IMR-90 (cell line): ENCODE measurements at regions not wholly inside any gene's neighbourhood (a gene's known extent, or its start where the extent isn't known, plus 50 kb on each side); places are given as distances from the start of the nearest gene placed in this dataset.

Experiments
- ATAC-seq: fragments of 200-7000 bp; cut with Tn5 transposase; 2 replicates; pipeline ENCODE4 v1.9.1; 2020; ENCODE audit warnings: low read depth, mild to moderate bottlenecking, moderate library complexity
- BruUV-seq: library from RNA; stranded (reverse); fragments of 400-500 nt; replicated peaks from 2 replicates; lab custom pipeline; 2021; lab: Mats Ljungman, UMichigan
- CTCF ChIA-PET: fragments of 300-600 bp; formaldehyde crosslinking; extraction: SDS; loops from one replicate; lab custom pipeline; 2021; ENCODE audit warnings: antibody characterized with exemption; lab: Yijun Ruan, JAX
- POLR2A ChIA-PET: fragments of 300-600 bp; sonication (Branson Sonifier 250); formaldehyde crosslinking; loops from one replicate; lab custom pipeline; 2022; ENCODE audit warnings: antibody characterized with exemption; ENCODE audit not compliant: unreplicated experiment; lab: Charles Lee
- DNase-seq: peaks from one replicate; pipeline ENCODE4 v3.0.0; 2013
- H2AFZ ChIP-seq: replicated peaks from 2 replicates; pipeline ENCODE3; 2013; ENCODE audit warnings: low read length, mild to moderate bottlenecking; ENCODE audit not compliant: poor library complexity
- H2AK5ac ChIP-seq: 2 replicates; pipeline ENCODE4 v1.6.1; 2013; ENCODE audit warnings: low read depth, low read length, inconsistent platforms
- H2AK9ac ChIP-seq: replicated peaks from 2 replicates; pipeline ENCODE3; 2013; ENCODE audit warnings: mild to moderate bottlenecking, low read depth, low read length, moderate library complexity; ENCODE audit not compliant: poor library complexity
- H2BK120ac ChIP-seq: 2 replicates; pipeline ENCODE4 v1.6.1; 2013; ENCODE audit warnings: low read depth, low read length, inconsistent platforms
- H2BK15ac ChIP-seq: 3 replicates; pipeline ENCODE4 v1.6.1; 2013; ENCODE audit warnings: low read depth, low read length, inconsistent platforms
- H2BK20ac ChIP-seq: 2 replicates; pipeline ENCODE4 v1.6.1; 2013; ENCODE audit warnings: low read depth, mild to moderate bottlenecking, inconsistent platforms, low read length, moderate library complexity
- H2BK5ac ChIP-seq: 2 replicates; pipeline ENCODE4 v1.6.1; 2013; ENCODE audit warnings: mild to moderate bottlenecking, low read depth, low read length, inconsistent platforms; ENCODE audit not compliant: poor library complexity, severe bottlenecking
- H3K14ac ChIP-seq: replicated peaks from 2 replicates; pipeline ENCODE4 v1.6.1; 2013; ENCODE audit warnings: low read depth, low read length, inconsistent platforms
- H3K18ac ChIP-seq: 2 replicates; pipeline ENCODE4 v1.6.1; 2013; ENCODE audit warnings: low read depth, low read length, control low read depth
- H3K23ac ChIP-seq: 2 replicates; pipeline ENCODE4 v1.6.1; 2013; ENCODE audit warnings: low read depth, low read length, inconsistent platforms
- H3K27ac ChIP-seq: 2 replicates; pipeline ENCODE4 v1.5.1; 2013; ENCODE audit warnings: mild to moderate bottlenecking, control low read depth, low read length; ENCODE audit not compliant: insufficient read depth
- H3K27me3 ChIP-seq: 2 replicates; pipeline ENCODE4 v1.6.1; 2013; ENCODE audit warnings: low read length; ENCODE audit not compliant: control insufficient read depth, insufficient read depth
- H3K36me3 ChIP-seq: 2 replicates; pipeline ENCODE4 v1.6.1; 2013; ENCODE audit warnings: low read length, mixed read lengths; ENCODE audit not compliant: control insufficient read depth, insufficient read depth
- H3K4ac ChIP-seq: 2 replicates; pipeline ENCODE4 v1.6.1; 2013; ENCODE audit warnings: low read depth, low read length, inconsistent platforms
- H3K4me1 ChIP-seq: 2 replicates; pipeline ENCODE4 v1.6.1; 2013; ENCODE audit warnings: low read length, mixed read lengths; ENCODE audit not compliant: control insufficient read depth, insufficient read depth
- H3K4me2 ChIP-seq: 2 replicates; pipeline ENCODE4 v1.6.1; 2013; ENCODE audit warnings: low read depth, mild to moderate bottlenecking, control low read depth, low read length, moderate library complexity
- H3K4me3 ChIP-seq: 2 replicates; pipeline ENCODE4 v1.5.1; 2013; ENCODE audit warnings: low read depth, mild to moderate bottlenecking, control low read depth, low read length, moderate library complexity; ENCODE audit not compliant: insufficient read depth
- H3K56ac ChIP-seq: 2 replicates; pipeline ENCODE4 v1.6.1; 2013; ENCODE audit warnings: low read length, inconsistent platforms; ENCODE audit not compliant: insufficient read depth; ENCODE audit errors: extremely low read depth
- H3K79me1 ChIP-seq, 2 experiments: 2 replicates each; pipeline ENCODE4 v1.6.1; 2013; ENCODE audit warnings: low read length in 2 of 2, inconsistent platforms in 1 of 2, low read depth in 1 of 2
- H3K9ac ChIP-seq: 2 replicates; pipeline ENCODE4 v1.6.1; 2013; ENCODE audit warnings: low read depth, low read length, control low read depth
- H3K9me1 ChIP-seq: 2 replicates; pipeline ENCODE4 v1.6.1; 2013; ENCODE audit warnings: low read length, inconsistent platforms; ENCODE audit not compliant: insufficient read depth
- H3K9me3 ChIP-seq: 2 replicates; pipeline ENCODE4 v1.6.1; 2013; ENCODE audit warnings: low read length; ENCODE audit not compliant: control insufficient read depth, insufficient read depth
- H4K20me1 ChIP-seq: 2 replicates; pipeline ENCODE4 v1.6.1; 2013; ENCODE audit warnings: low read length, inconsistent platforms; ENCODE audit not compliant: insufficient read depth
- H4K5ac ChIP-seq: 2 replicates; pipeline ENCODE4 v1.6.1; 2013; ENCODE audit warnings: mild to moderate bottlenecking, low read depth, low read length, control low read depth
- H4K8ac ChIP-seq, 2 experiments: 2 replicates each; pipeline ENCODE4 v1.6.1; 2013; ENCODE audit warnings: low read depth in 2 of 2, low read length in 2 of 2, control low read depth in 1 of 2, inconsistent platforms in 1 of 2
- H4K91ac ChIP-seq: 2 replicates; pipeline ENCODE4 v1.6.1; 2013; ENCODE audit warnings: low read depth, low read length, inconsistent platforms; ENCODE audit not compliant: insufficient read depth
- CEBPB ChIP-seq: IDR thresholded peaks from 2 replicates; pipeline ENCODE4 v1.6.1; 2012; ENCODE audit warnings: low read depth, low read length, improper control_type of control experiment
- CHD1 ChIP-seq: IDR thresholded peaks from 2 replicates; pipeline ENCODE4 v1.6.1; 2012; ENCODE audit warnings: low read depth, low read length, improper control_type of control experiment
- FOS ChIP-seq: fragments of 150-350 bp; IDR thresholded peaks from 2 replicates; pipeline ENCODE4 v1.6.1; 2016; ENCODE audit warnings: low read depth, low read length
- RCOR1 ChIP-seq: IDR thresholded peaks from 2 replicates; pipeline ENCODE4 v1.6.1; 2012; ENCODE audit warnings: mild to moderate bottlenecking, low read length, improper control_type of control experiment; ENCODE audit not compliant: insufficient replicate concordance
- SMC3 ChIP-seq: fragments of 150-350 bp; IDR thresholded peaks from 2 replicates; pipeline ENCODE4 v1.6.1; 2016; ENCODE audit warnings: low read depth, mild to moderate bottlenecking, antibody characterized with exemption, low read length, moderate library complexity
- WGBS, 2 experiments: methylation state at CpG; one replicate each; pipeline versions ENCODE4 v1.1.5 to v1.1.7; 2013; ENCODE audit warnings: missing lambda C conversion rate in 2 of 2; ENCODE audit not compliant: insufficient read length in 1 of 2; ENCODE audit errors: extremely low coverage in 2 of 2; 5-methylcytosine and 5-hydroxymethylcytosine counted together
- dilution Hi-C: fragments of 300-500 bp; cut with HindIII; formaldehyde crosslinking; loops from one replicate; pipeline ENCODE4 v1.14.3; 2018; ENCODE audit warnings: low sequenced_read_pairs; ENCODE audit not compliant: unreplicated experiment
- in situ Hi-C: fragments of 300-500 bp; cut with MboI; formaldehyde crosslinking; loops from 3 replicates; pipeline ENCODE4 v1.14.3; 2019; ENCODE audit warnings: low sequenced_read_pairs, inconsistent platforms, mixed read lengths
- intact Hi-C: fragments of 100-400 bp; cut with micrococcal nuclease; formaldehyde crosslinking; loops from 2 replicates; pipeline ENCODE4 v1.10.0; 2022
- TF ChIP-seq, protein P1 (sequence below): fragments of 150-350 bp; IDR thresholded peaks from 2 replicates; pipeline ENCODE4 v1.6.1; 2016; ENCODE audit warnings: low read depth, mild to moderate bottlenecking, low read length, moderate library complexity, borderline replicate concordance
- TF ChIP-seq, protein P2 (sequence below): fragments of 150-350 bp; IDR thresholded peaks from 2 replicates; pipeline ENCODE4 v1.6.1; 2017; ENCODE audit warnings: mild to moderate bottlenecking, antibody characterized with exemption, low read length, low read depth

DNA sequence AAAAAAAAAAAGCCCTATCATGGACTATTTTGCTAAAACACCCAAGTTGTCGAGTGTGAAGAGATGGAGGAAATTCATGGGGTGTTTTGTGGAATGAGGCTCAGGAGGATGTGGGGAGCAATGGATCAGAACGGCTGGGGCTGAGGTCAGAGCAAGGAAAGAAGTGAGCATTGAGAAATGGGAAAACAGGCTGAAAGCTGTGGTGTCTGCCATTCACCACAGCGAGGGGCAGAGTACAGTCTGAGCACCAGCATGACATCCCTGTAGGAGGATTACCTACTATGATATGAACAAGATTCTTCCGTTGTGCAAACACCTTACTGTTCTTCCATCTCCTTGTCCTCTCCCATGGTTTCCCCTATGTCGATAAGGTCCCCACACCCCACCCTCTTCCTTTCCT is 193.1 kb downstream of the TMEM114 start:
- in situ Hi-C loops: no loop called here
- no peak overlapping the region for H3K56ac ChIP-seq
- H4K8ac ChIP-seq: no peak overlapping the region
- dilution Hi-C loops: no loop called here
- peaks cover 10% of the 10 kb centered on the region for H3K9me3 ChIP-seq
- H3K4me1 ChIP-seq: no peaks in the 10 kb centered on the region
- H3K4me3 ChIP-seq: no peak overlapping the region
- H2BK5ac ChIP-seq: no peak overlapping the region
- no peak overlapping the region for H2BK20ac ChIP-seq
- ChIA-PET CTCF (no interaction called here), POLR2A (no interaction called here)
- no peak for ATAC-seq
- no peak overlapping the region for H2BK120ac ChIP-seq
- BruUV-seq: no TSS peak
- no peak overlapping the region for H3K4ac ChIP-seq
- no peaks in the 10 kb centered on the region for H3K27me3 ChIP-seq
- intact Hi-C loops: no loop called here
- no peak overlapping the region for H3K4me2 ChIP-seq
- H4K20me1 ChIP-seq: no peaks in the 10 kb centered on the region
- no peaks in the 10 kb centered on the region for H3K9me1 ChIP-seq
- no peak overlapping the region for H3K9ac ChIP-seq
- H2AK5ac ChIP-seq: no peak overlapping the region
- no peak overlapping the region for H2AFZ ChIP-seq
- no peak overlapping the region for H4K5ac ChIP-seq
- H2BK15ac ChIP-seq: no peak overlapping the region
- no peak overlapping the region for H3K23ac ChIP-seq
- no peak overlapping the region for H3K27ac ChIP-seq
- DNase-seq: no peak
- WGBS, 2 experiments: 31% methylated on average over 2 of the region's 5 CpGs; no CpG with 5 or more reads in 1 of the 2 experiments
- no peaks in the 10 kb centered on the region for H3K79me1 ChIP-seq
- TF ChIP-seq, protein P1, sequence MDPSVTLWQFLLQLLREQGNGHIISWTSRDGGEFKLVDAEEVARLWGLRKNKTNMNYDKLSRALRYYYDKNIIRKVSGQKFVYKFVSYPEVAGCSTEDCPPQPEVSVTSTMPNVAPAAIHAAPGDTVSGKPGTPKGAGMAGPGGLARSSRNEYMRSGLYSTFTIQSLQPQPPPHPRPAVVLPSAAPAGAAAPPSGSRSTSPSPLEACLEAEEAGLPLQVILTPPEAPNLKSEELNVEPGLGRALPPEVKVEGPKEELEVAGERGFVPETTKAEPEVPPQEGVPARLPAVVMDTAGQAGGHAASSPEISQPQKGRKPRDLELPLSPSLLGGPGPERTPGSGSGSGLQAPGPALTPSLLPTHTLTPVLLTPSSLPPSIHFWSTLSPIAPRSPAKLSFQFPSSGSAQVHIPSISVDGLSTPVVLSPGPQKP: no peak
- no peak for TF ChIP-seq CEBPB
- TF ChIP-seq, protein P2, sequence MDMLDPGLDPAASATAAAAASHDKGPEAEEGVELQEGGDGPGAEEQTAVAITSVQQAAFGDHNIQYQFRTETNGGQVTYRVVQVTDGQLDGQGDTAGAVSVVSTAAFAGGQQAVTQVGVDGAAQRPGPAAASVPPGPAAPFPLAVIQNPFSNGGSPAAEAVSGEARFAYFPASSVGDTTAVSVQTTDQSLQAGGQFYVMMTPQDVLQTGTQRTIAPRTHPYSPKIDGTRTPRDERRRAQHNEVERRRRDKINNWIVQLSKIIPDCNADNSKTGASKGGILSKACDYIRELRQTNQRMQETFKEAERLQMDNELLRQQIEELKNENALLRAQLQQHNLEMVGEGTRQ: no peak
- no peak for TF ChIP-seq FOS
- TF ChIP-seq CHD1: no peak
- TF ChIP-seq RCOR1: no peak
- TF ChIP-seq SMC3: no peak
- H3K36me3 ChIP-seq: no peaks in the 10 kb centered on the region
- no peak overlapping the region for H4K91ac ChIP-seq
- H2AK9ac ChIP-seq: no peak overlapping the region
- H3K14ac ChIP-seq: no peak overlapping the region
- H3K18ac ChIP-seq: no peak overlapping the region
